ENCODE measurements at regions not wholly inside any gene's neighbourhood (a gene's known extent, or its start where the extent isn't known, plus 50 kb on each side); places are given as distances from the start of the nearest gene placed in this dataset.

- TF ChIP-seq CTCF (IDR thresholded peaks at IDR 0.05) (no peak), CEBPB (IDR thresholded peaks at IDR 0.05) (no peak)
Measured at GRCh38 chr3:148646126-148646665, 51.5 kb upstream of the AGTR1 start.
